T-helper 17 cell (primary cell): ENCODE measurements at regions not wholly inside any gene's neighbourhood (a gene's known extent, or its start where the extent isn't known, plus 50 kb on each side); places are given as distances from the start of the nearest gene placed in this dataset.

Experiments
- ATAC-seq: fragments of 150-1000 bp; cut with Tn5 transposase; 2 replicates; pipeline ENCODE4 v1.10.0; 2021; ENCODE audit warnings: mild to moderate bottlenecking, moderate library complexity
- DNase-seq, 3 donors: peaks; one replicate each; pipeline versions ENCODE4 v3.0.0 to v3.0.0-alpha.2; 2020 to 2021
- H3K9me3 ChIP-seq: one replicate; pipeline ENCODE4 v1.7.0; 2013; ENCODE audit warnings: low read length, mild to moderate bottlenecking; ENCODE audit not compliant: control insufficient read depth, poor library complexity, severe bottlenecking
- H3K27ac Mint-ChIP-seq: one replicate; pipeline ENCODE4 v1.8.0; 2022; ENCODE audit warnings: mild to moderate bottlenecking, moderate library complexity, mixed read lengths
- H3K27me3 Mint-ChIP-seq: one replicate; pipeline ENCODE4 v1.8.0; 2022; ENCODE audit warnings: mixed read lengths
- H3K36me3 Mint-ChIP-seq: one replicate; pipeline ENCODE4 v1.8.0; 2022; ENCODE audit warnings: low read depth, mixed read lengths
- H3K4me1 Mint-ChIP-seq: one replicate; pipeline ENCODE4 v1.8.0; 2022; ENCODE audit warnings: mild to moderate bottlenecking, mixed read lengths
- H3K4me3 Mint-ChIP-seq: one replicate; pipeline ENCODE4 v1.8.0; 2022; ENCODE audit warnings: mild to moderate bottlenecking, moderate library complexity, mixed read lengths

GRCh38 chr16:7979448-7980132 is 610.7 kb downstream of the TMEM114 start:
- ATAC-seq (no peak), DNase-seq (no peak)
- no peaks in the 10 kb centered on the region for H3K4me1 Mint-ChIP-seq
- H3K27ac Mint-ChIP-seq, result no peak overlapping the region
- H3K36me3 Mint-ChIP-seq, result no peaks in the 10 kb centered on the region
- no peak overlapping the region for H3K4me3 Mint-ChIP-seq
- H3K9me3 ChIP-seq, result no peaks in the 10 kb centered on the region
- H3K27me3 Mint-ChIP-seq, result no peaks in the 10 kb centered on the region

- Mint-ChIP-seq H3K4me3 (no peak overlapping the region), H3K27ac (no peak overlapping the region), H3K4me1 (no peaks in the 10 kb centered on the region), H3K27me3 (no peaks in the 10 kb centered on the region), H3K36me3 (no peaks in the 10 kb centered on the region)
- ATAC-seq (no peak), DNase-seq (no peak)
- no peaks in the 10 kb centered on the region for H3K9me3 ChIP-seq
These were observed 613.7 kb downstream of the TMEM114 start for GRCh38 chr16:7976563-7976962.

GRCh38 chr16:7976125-7976524 is 614.2 kb downstream of the TMEM114 start:
- H3K36me3 Mint-ChIP-seq, result no peaks in the 10 kb centered on the region
- no peaks in the 10 kb centered on the region for H3K9me3 ChIP-seq
- H3K27me3 Mint-ChIP-seq, result no peaks in the 10 kb centered on the region
- no peak overlapping the region for H3K4me3 Mint-ChIP-seq
- no peak overlapping the region for H3K27ac Mint-ChIP-seq
- no peak for ATAC-seq
- no peak for DNase-seq
- H3K4me1 Mint-ChIP-seq, result no peaks in the 10 kb centered on the region

GRCh38 chr16:7967996-7968509 is 622.3 kb downstream of the TMEM114 start:
- H3K27me3 Mint-ChIP-seq, result no peaks in the 10 kb centered on the region
- no peaks in the 10 kb centered on the region for H3K36me3 Mint-ChIP-seq
- no peak for ATAC-seq
- H3K27ac Mint-ChIP-seq, result no peak overlapping the region
- H3K4me1 Mint-ChIP-seq, result no peaks in the 10 kb centered on the region
- no peaks in the 10 kb centered on the region for H3K9me3 ChIP-seq
- no peak for DNase-seq
- H3K4me3 Mint-ChIP-seq, result no peak overlapping the region

GRCh38 chr16:7964744-7965143 is 625.6 kb downstream of the TMEM114 start:
- Mint-ChIP-seq H3K4me1 (no peaks in the 10 kb centered on the region), H3K27ac (no peak overlapping the region), H3K4me3 (no peak overlapping the region), H3K27me3 (no peaks in the 10 kb centered on the region), H3K36me3 (no peaks in the 10 kb centered on the region)
- peaks cover 2% of the 10 kb centered on the region for H3K9me3 ChIP-seq
- no peak for DNase-seq
- ATAC-seq, result no peak

GRCh38 chr16:7964167-7964566 is 626.1 kb downstream of the TMEM114 start:
- Mint-ChIP-seq H3K27me3 (no peaks in the 10 kb centered on the region), H3K4me3 (no peak overlapping the region), H3K36me3 (no peaks in the 10 kb centered on the region), H3K27ac (no peak overlapping the region), H3K4me1 (no peaks in the 10 kb centered on the region)
- peaks cover 2% of the 10 kb centered on the region for H3K9me3 ChIP-seq
- DNase-seq, result no peak
- no peak for ATAC-seq

- peaks cover 2% of the 10 kb centered on the region for H3K9me3 ChIP-seq
- Mint-ChIP-seq H3K4me3 (no peak overlapping the region), H3K36me3 (no peaks in the 10 kb centered on the region), H3K4me1 (no peaks in the 10 kb centered on the region), H3K27ac (no peak overlapping the region), H3K27me3 (no peaks in the 10 kb centered on the region)
- ATAC-seq, result no peak
- DNase-seq, result no peak
These were observed 628.0 kb downstream of the TMEM114 start for GRCh38 chr16:7962091-7962879.

- Mint-ChIP-seq H3K4me1 (no peaks in the 10 kb centered on the region), H3K36me3 (no peaks in the 10 kb centered on the region), H3K27ac (no peak overlapping the region), H3K4me3 (no peak overlapping the region), H3K27me3 (no peaks in the 10 kb centered on the region)
- peaks cover 2% of the 10 kb centered on the region for H3K9me3 ChIP-seq
- ATAC-seq (no peak), DNase-seq (no peak)
These were observed 624.5 kb downstream of the RBFOX1 start for GRCh38 chr16:7957151-7957550.

GRCh38 chr16:7953360-7953759 is 620.7 kb downstream of the RBFOX1 start:
- DNase-seq, result no peak
- no peaks in the 10 kb centered on the region for H3K9me3 ChIP-seq
- Mint-ChIP-seq H3K4me1 (no peaks in the 10 kb centered on the region), H3K4me3 (no peak overlapping the region), H3K27ac (no peak overlapping the region), H3K27me3 (no peaks in the 10 kb centered on the region), H3K36me3 (no peaks in the 10 kb centered on the region)
- no peak for ATAC-seq

GRCh38 chr16:7946142-7946541 is 613.5 kb downstream of the RBFOX1 start:
- Mint-ChIP-seq H3K4me1 (no peaks in the 10 kb centered on the region), H3K4me3 (no peak overlapping the region), H3K36me3 (no peaks in the 10 kb centered on the region), H3K27ac (no peak overlapping the region), H3K27me3 (no peaks in the 10 kb centered on the region)
- H3K9me3 ChIP-seq, result no peaks in the 10 kb centered on the region
- no peak for DNase-seq
- no peak for ATAC-seq

- Mint-ChIP-seq H3K4me3 (no peak overlapping the region), H3K4me1 (no peaks in the 10 kb centered on the region), H3K27ac (no peak overlapping the region), H3K36me3 (no peaks in the 10 kb centered on the region), H3K27me3 (no peaks in the 10 kb centered on the region)
- DNase-seq (no peak), ATAC-seq (no peak)
- no peaks in the 10 kb centered on the region for H3K9me3 ChIP-seq
These were observed 605.5 kb downstream of the RBFOX1 start for GRCh38 chr16:7938175-7938574.

GRCh38 chr16:7921345-7921744 is 588.7 kb downstream of the RBFOX1 start:
- Mint-ChIP-seq H3K4me3 (no peak overlapping the region), H3K36me3 (no peaks in the 10 kb centered on the region), H3K27me3 (no peaks in the 10 kb centered on the region), H3K27ac (no peak overlapping the region), H3K4me1 (no peaks in the 10 kb centered on the region)
- no peak for ATAC-seq
- H3K9me3 ChIP-seq, result no peaks in the 10 kb centered on the region
- DNase-seq, result no peak

GRCh38 chr16:7919782-7920181 is 587.1 kb downstream of the RBFOX1 start:
- H3K27ac Mint-ChIP-seq, result no peak overlapping the region
- H3K9me3 ChIP-seq, result no peaks in the 10 kb centered on the region
- no peaks in the 10 kb centered on the region for H3K27me3 Mint-ChIP-seq
- DNase-seq (no peak), ATAC-seq (no peak)
- H3K4me1 Mint-ChIP-seq, result no peaks in the 10 kb centered on the region
- H3K36me3 Mint-ChIP-seq, result no peaks in the 10 kb centered on the region
- no peak overlapping the region for H3K4me3 Mint-ChIP-seq

- no peaks in the 10 kb centered on the region for H3K9me3 ChIP-seq
- Mint-ChIP-seq H3K4me1 (no peaks in the 10 kb centered on the region), H3K36me3 (no peaks in the 10 kb centered on the region), H3K27me3 (no peaks in the 10 kb centered on the region), H3K27ac (no peak overlapping the region), H3K4me3 (no peak overlapping the region)
- DNase-seq (no peak), ATAC-seq (no peak)
These were observed 582.1 kb downstream of the RBFOX1 start for GRCh38 chr16:7914748-7915147.
